A673 (cell line): ENCODE measurements at regions not wholly inside any gene's neighbourhood (a gene's known extent, or its start where the extent isn't known, plus 50 kb on each side); places are given as distances from the start of the nearest gene placed in this dataset.

Experiments
- CTCF ChIP-seq: fragments of 300-800, 200-600 bp; sonication (generic); conservative IDR thresholded peaks from 2 replicates; pipeline ENCODE4 v1.5.1; 2017; ENCODE audit warnings: low read depth, mild to moderate bottlenecking, antibody characterized with exemption, low read length, moderate library complexity, mixed read lengths
- EZH2 ChIP-seq: fragments of 200-600 bp; sonication (generic); IDR thresholded peaks from 2 replicates; pipeline ENCODE4 v1.6.1; 2017; ENCODE audit warnings: borderline replicate concordance, low read depth, mild to moderate bottlenecking, mixed read lengths, antibody characterized with exemption, low read length; ENCODE audit not compliant: poor library complexity, severe bottlenecking

GRCh38 chr3:154766765-154767503 is 313.2 kb upstream of the MME start:
- no peak for TF ChIP-seq CTCF
- TF ChIP-seq EZH2: no peak
